Dedifferentiated amniotic fluid mesenchymal stem cell (primary cell): ENCODE measurements at regions not wholly inside any gene's neighbourhood (a gene's known extent, or its start where the extent isn't known, plus 50 kb on each side); places are given as distances from the start of the nearest gene placed in this dataset.
"Not testable (repeated sequence)": the region's sequence is repeated elsewhere in the genome, so short reads cannot be mapped to it uniquely, and the experiment has no call there.

Experiments used
- DNase-seq: peaks from one replicate; pipeline ENCODE4 v3.0.0-alpha.2; 2016; ENCODE audit errors: extremely low spot score

DNA sequence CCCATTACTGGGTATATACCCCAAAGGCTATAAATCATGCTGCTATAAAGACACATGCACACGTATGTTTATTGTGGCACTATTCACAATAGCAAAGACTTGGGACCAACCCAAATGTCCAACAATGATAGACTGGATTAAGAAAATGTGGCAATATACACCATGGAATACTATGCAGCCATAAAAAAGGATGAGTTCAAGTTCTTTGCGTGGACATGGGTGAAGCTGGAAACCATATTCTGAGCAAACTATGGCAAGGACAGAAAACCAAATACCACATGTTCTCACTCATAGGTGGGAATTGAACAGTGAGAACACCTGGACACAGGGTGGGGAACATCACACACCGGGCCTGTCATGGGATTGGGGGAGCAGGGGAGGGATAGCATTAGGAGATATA is 54.4 kb upstream of the MUCL1 start:
- not testable (repeated sequence) for DNase-seq

DNA sequence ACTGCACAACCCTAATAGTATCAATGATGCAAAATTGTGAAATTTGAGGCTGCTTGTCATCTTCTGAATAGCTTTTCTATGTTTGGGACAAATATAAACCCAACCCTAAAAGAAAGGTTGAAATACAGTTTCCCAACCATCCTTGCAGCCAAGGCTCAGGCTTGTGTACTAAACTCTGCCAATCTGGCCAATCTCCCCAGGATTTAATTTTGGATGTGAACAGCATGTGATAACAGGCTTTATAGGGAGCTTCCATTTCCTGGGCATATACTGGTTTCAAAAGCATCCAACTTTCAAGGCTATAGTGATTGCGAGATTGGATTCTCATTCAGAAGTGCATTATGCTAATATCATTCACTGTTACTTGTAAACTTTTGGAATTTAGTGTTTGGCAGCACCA is 55.7 kb upstream of the MUCL1 start:
- DNase-seq: no peak

DNA sequence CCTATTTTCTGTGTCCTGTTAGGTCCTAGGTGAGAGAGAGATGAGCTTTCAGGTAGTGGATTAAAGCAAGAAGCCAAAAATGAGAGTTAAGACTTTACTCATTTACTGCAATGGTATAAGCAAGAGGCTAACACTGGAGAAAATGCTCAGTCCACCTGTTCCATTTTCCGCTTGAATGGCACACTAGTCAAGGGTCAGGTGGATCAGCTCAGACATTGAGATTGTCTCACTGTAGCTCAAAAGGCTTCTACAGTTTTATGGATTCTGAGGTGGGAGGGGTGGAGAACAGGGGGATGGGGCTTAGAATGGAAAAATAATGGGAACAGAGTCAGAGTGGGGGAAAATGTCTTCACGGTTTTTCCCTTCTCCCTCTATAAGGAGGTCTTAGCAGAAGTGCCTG is 57.3 kb upstream of the MUCL1 start:
- DNase-seq: no peak

DNA sequence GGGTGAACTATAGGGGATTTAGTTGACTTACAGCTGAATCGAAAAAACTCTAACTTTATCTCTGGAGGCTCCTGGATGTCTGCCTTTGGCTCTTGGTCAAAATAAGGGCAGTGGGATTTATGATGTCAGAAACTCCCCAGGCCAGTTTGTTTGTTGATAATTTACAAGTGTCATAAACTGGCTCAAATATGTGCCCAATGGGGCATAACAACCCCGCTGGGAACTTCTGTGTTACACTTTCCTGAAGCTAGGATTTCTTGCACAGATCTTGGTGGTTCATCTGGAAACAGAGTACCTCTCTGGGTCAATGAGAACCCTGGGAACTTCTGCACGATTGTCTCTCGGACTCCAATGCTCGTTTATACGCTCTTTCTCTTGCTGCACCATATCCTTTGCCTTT is 58.7 kb upstream of the MUCL1 start:
- no peak for DNase-seq

DNA sequence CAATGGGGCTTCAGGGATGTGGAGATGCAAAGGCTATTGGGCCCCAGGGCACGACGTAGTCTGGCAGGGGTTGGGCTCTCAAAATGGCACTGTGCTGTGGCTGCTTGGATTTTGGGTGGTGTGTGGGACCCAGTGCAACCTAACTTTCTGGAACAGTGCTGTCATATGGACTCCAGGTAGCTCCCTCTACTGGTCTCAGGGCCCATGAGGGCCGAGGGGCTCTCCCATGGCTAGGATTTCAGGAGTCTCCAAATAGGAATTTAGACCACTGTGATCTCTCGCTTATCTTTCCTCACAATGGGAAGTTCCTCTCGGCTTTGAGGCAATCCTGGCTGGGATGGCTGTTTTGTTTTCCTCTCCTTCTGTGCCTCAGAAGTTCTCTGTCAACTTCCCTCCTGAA is 68.2 kb upstream of the MUCL1 start:
- no peak for DNase-seq

DNA sequence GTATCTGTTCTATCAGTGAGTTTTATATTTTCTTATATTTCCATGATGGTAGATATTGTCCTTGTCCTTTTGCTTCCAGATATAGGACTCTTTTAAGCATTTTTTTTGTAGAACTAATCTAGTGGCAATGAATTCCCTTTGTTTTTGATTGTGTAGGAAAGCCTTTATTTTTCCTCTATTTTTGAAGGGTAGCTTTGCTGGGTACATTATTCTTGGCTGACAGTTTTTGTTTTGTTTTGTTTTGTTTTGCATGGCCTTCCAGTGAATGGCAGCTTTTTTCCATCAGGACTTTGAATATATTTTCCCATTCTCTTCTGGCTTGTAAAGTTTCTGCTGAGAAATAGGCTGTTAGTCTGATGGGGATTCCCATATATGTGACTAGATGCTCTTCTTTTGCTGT is 70.2 kb upstream of the MUCL1 start:
- DNase-seq: no peak

DNA sequence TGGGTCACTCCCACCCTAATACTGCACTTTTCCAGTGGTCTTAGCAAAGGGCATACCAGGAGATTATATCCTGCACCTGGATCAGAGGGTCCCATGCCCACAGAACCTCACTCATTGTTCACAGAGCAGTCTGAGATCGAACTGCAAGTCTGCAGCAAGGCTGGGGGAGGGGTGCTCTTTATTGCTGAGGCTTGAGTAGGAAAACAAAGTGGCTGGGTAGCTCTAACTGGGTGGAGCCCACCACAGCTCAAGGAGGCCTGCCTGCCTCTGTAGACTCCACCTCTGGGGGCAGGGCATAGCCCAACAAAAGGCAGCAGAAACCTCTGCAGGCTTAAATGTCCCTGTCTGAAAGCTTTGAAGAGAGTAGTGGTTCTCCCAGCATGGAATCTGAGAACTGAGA is 77.3 kb upstream of the MUCL1 start:
- not testable (repeated sequence) for DNase-seq

DNA sequence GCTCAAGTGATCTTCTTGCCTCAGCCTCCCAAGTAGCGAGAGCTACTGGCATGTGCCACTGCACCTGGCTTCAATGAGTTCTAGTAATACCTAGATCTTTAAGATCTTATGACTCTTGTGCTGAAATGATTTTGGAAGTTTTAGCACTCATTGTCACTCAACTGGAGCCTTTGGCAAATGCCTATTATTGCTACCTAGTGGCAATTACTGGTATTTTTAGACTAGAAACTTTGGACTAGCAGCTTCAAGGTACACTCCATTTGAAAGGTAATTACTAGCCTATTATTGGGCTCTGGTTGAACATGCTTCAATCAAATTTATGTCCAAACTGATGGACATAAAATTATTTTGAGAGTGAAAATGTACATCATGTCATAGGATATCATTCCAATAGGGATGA is 80.7 kb upstream of the MUCL1 start:
- no peak for DNase-seq

DNA sequence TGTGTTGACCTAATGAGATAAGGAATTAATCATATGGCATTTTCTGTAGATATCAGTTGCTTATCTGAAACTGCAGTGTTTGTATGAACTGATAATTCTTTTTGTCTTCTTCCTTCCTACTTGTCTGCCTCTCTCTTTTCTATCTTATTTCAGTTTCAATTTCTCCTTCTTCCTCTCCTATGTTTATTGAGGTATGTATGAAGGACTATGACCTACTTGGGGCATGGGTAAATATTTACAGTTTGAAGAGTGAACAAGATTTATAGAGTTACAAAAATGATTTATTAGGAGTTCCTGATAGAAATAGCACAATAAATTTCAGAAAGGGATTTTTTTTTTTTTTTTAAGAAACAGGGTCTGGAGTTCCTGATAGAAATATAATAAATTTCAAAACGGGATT is 88.7 kb upstream of the MUCL1 start:
- no peak for DNase-seq

DNA sequence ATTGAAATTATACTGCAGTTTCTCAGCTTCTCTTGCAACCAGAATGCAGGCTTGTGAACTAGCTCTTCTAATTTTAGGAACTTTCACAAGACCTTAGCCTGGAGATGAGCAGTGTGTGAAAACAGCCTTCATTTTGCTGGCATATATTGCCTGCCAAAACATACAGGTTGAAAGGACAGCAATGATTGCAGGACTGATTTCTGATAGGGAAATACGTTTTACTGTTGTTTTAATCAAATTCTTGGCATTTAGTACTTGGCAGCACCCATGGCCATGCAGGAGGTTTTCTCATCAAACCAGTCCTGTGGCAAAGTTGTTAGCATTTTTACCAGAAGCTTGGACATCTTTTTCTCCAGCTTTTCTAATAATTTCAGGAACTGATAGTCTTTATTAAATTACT is 91.9 kb upstream of the MUCL1 start:
- no peak for DNase-seq

DNA sequence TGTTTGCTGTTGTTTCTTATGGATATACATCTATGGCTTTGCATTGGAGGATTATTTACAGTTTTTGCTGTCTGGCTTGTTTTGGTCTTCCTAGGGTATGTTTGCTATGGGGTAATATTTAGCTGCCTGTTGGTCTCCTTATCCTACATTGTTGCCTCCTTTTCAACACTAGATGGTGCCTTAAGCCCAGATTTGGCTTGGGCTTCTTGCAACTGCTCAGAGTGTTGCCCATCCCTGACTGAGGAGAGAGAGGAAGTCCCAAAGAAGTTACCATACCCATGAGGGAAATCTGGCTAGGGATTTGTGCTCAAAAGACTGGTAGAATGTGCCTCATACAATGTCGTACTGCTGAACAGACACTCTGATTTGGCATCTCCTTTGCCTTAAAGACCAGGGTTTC is 94.6 kb upstream of the MUCL1 start:
- no peak for DNase-seq

DNA sequence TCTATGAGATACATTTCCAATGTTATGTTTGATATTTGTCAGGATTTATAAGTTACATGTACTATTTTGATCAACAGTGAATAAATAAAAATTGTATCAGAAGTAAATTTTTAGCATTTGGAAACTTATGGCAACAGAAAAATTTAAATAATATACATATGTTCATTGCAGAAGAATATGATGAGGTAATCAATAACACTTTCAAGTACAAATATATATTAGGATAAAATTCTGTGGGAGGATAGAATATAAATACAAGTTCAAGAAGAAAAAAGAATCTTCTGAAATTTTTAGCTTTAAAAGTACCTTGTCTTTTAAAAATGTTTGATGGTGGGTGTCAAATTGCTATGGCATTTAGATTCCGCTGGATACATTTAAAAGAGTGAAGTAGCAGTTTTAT is 102.8 kb upstream of the MUCL1 start:
- no peak for DNase-seq

DNA sequence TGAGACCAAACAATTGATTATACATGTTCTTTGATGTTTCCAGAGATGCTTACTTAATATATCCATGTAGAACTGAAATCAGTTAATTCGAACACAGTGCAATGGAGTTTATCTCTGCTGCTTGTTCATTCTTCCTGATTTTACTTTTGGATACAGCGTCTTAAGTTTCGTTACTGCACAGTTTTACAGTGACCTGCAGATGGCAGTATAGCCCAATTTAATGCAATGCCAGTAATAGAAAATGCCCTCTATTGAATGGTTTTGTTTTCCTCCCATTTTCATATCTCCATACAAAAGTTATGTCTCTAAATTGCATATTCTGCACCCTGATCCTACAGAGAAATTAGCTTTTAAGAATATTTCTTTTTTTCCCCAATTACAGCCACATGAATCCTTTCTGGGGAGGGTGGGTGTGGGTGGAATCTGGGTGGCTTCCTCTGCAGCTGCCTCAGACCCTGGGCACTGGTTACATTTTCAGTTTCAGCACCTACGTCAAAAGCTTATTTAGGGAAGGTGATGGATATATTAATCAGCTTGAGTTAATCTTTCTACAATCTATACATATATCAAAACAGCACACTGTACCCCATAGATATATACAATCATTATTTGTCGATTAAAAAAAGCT is 101.1 kb upstream of the DCD start:
- DNase-seq: peak; percentile 39

DNA sequence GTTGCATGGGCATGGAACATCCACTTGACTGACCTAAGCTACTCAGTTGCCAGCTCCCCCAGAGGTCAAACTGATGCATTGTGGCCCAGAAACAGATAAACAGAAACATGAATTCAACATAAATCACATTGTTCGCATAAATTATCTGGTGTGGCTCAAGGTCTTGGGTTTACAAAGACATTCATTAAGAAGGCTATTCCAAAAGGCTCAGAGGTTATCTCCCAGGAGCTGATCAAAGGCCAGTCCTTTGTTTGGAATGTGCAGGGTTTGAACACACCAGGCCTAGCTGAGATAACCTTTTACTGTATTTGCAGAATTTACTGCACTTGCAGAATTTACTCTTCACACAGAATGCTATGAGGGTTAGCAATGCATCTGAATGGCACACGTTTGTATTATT is 96.4 kb upstream of the DCD start:
- no peak for DNase-seq

DNA sequence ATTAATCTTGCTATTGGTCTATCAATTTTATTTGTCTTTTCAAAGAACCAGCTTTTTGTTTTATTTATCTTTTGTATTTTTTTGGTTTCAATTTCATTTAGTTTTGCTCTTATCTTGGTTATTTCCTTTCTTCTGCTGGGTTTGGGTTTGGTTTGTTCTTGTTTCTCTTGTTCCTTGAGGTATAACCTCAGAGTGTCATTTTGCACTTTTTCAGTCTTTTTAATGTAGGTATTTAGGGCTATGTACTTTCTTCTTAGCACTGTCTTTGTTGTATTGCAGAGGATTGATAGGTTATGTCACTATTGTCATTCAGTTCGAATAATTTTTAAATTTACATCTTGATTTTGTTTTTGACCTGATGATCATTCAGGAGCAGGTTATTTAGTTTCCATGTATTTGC is 92.7 kb upstream of the DCD start:
- DNase-seq: no peak

DNA sequence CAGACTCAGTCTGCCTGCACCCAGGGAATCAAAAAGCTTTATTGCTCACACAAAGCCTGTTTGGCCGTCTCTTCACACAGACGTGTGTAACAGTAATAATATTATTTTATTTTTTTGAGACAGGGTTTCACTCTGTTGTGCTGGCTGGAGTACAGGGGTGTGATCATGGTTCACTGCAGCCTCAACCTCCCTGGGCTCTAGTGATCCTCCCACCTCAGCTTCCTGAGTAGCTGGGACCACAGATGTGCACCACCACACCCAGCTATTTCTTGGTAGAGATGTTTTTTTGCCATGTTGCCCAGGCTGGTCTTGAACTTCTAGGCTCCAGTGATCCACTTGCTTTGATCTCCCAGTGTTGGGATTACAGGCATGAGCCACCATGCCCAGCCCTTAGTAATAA is 88.4 kb upstream of the DCD start:
- no peak for DNase-seq

DNA sequence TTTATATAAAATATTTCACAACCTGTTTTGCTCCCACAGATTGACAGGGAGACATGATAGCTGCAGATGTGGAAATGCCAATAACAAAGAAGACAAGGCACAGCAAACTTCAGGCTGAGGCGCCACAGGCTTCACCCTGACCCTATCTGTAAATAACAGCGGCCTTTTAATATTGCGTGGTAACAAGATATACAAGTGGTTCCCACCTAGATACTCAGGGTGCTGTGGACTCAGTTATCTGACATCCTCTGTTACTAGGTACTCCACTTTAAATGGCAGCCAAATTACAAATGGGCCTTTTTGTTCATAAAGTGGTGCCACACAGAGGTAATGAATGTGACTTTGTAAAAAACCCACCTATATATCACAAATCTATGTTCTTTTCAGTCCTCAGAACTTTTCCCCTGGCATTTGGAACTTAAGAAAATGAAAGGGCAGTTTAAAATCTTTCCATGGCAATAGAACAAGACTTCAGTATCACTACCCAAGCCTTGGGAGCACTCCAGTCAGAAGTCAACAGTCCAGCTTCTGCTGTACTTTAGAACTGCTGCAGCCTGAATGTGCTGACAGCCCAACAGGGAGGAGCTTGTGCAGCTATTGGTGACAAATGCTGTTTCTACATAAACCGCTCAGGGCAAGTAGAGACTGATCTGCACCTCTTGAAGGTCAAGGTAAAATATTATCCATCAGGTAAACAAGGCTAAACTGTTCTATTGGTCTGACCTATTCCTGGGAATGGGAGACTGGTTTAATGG is 86.2 kb upstream of the DCD start:
- DNase-seq: no peak

DNA sequence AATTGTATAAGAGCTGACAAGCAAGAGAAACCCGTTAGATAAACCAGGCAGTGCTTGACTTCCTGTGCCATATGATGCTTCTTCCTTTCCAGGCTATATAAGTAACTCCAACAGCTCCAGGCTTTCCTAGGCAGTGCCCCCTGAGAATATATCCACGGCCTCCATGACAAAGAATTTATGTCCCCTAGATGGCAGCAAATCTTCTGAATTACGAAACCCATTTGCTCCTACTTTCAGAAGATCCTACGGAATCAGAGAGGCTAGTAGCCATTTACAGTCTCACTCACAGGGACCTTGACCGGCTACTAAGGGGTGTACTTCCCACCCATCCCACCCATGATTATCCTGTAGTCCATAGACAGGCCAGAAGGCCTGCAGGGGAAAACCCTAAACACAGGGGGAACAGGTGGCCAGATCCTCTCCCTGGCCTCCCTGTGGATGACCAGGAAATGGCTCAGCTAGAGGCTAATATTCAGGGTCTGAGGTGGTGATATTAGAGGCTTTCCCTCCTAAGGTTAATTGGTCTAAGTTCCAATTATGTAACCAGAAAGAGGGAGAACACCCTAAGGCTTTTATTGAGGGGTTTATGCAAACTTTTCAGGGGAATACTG is 77.2 kb upstream of the DCD start:
- no peak for DNase-seq

DNA sequence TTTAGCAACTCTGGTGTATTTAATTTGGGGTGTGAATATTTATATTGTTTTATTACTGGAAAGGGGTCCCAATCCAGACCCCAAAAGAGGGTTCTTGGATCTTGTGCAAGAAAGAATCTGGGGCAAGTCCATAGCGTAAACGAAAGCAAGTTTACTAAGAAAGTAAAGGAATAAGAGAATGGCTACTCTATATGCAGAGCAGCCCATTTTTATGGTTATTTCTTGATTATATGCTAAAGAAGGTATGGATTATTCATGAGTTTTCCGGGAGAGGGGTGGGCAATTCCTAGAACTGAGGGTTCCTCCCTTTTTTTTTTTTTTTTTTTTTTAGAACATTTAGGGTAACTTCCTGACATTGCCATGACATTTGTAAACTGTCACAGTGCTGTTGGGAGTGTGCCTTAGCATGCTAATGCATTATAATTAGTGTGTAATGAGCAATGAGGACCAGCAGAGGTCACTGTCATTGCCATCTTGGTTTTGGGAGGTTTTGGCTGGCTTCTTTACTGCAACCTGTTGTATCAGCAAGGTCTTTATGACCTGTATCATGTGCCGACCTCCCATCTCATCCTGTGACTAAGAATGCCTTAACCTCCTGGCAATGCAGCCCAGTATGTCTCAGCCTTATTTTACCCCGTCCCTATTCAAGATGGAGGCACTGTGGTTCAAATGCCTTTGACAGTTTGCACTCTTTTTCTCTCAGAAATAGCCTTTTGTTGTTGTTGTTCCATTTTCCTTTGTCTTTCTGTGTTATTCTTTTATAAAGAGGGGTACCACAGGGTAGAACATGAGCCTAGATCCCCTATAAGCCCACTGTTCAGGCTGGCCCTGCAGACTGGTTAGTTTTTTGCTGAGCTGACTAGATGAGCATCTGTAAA is 75.5 kb upstream of the DCD start:
- no peak for DNase-seq

DNA sequence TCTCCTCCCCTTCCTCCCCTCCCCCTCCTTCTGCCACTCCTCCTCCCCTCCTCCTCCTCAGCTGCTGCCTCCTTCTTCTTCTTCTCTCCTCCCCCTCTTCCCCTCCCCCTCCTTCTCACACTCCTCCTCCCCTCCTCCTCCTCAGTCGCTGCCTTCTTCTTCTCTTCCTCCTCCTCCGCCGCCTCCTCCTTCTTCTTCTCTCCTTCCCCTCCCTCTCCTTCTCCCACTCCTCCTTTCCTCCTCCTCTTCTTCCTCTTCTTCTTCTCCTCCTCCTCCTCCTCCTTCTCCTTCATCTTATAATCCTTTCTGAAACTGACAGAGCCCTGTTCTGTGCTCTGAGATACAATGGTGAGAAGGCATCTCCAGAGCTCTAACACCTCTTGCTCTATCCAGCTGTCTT is 73.1 kb upstream of the DCD start:
- DNase-seq: no peak

DNA sequence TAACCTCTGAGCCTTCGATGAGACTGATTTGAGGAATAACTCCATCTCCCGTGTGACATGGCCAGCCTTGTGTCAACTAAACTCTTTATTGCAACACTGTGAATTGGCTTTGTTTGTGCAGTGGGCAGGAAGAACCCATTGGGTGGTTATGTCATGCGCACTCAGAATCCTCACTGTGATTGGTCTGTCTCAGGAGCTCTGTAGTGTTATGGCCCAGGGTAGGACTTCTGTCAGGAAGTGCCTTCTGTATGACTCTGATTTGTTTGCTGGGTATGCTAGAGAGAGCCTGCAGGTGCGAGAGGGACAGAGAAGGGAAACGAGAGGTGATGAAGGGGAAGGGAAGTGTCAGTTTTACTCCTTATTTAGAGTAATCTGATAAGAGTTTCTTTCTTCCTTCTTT is 71.5 kb upstream of the DCD start:
- DNase-seq: no peak

DNA sequence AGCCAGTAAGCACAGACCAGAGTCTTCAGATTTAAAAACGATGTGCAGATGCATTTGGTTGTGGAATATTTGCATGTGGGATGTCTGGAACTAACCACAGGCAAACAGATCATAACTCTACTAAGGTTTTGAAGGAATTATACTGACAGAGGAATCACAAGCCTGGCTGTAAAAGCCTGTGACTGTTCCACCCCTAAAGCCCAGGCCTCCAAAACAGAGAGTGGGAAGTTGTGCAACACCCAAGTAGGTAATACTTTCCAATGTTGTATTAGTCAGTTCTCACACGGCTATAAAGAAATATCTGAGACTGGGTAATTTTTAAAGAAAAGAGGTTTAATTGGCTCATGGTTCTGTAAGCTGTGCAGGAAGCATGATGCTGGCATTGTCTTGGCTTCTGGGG is 68.1 kb upstream of the DCD start:
- DNase-seq: no peak

DNA sequence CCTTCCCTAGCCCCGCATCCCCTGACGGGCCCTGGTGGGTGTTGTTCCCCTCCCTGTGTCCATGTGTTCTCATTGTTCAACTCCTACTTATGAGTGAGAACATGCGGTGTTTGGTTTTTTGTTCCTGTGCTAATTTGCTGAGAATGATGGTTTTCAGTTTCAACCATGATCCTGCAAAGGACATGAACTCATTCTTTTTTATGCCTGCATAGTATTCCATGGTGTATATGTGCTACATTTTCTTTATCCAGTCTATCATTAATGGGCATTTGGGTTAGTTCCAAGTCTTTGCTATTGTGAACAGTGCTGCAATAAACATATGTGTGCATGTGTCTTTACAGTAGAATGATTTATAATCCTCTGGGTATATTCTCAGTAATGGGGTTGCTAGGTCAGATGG is 65.7 kb upstream of the DCD start:
- DNase-seq: not testable (repeated sequence)
